SK-N-DZ (cell line): ENCODE measurements at regions not wholly inside any gene's neighbourhood (a gene's known extent, or its start where the extent isn't known, plus 50 kb on each side); places are given as distances from the start of the nearest gene placed in this dataset.

Experiments used
- DNase-seq: peaks from one replicate; pipeline ENCODE4 v3.0.0-alpha.2; 2015; ENCODE audit warnings: low spot score
- small RNA-seq, 2 experiments: library from RNA; depleted of rRNA; stranded (forward); fragments of <200 nt; gene quantifications; one replicate each; pipeline ENCODE3, GENCODE V24; 2014

DNA sequence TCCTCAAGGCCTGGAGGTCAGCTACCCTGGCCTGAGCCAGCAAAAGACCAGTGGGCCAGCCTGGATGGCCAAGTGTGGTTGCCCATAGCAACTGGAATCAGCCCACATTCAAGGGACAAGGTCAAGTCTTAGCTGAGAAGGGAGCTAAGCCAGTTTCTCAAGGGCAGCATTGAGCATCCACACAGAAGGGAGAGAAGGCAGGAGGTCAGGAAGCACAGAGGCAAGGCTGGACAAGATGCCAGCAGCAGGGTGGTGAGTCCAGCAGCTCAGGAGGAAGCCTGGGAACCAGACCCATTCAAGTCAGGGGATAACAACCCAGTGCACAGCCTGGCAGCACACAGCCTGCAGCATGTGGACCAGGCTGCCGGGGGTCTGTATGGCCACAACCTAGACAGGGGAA is 54.0 kb upstream of the ZMIZ1 start:
- DNase-seq = no peak

DNA sequence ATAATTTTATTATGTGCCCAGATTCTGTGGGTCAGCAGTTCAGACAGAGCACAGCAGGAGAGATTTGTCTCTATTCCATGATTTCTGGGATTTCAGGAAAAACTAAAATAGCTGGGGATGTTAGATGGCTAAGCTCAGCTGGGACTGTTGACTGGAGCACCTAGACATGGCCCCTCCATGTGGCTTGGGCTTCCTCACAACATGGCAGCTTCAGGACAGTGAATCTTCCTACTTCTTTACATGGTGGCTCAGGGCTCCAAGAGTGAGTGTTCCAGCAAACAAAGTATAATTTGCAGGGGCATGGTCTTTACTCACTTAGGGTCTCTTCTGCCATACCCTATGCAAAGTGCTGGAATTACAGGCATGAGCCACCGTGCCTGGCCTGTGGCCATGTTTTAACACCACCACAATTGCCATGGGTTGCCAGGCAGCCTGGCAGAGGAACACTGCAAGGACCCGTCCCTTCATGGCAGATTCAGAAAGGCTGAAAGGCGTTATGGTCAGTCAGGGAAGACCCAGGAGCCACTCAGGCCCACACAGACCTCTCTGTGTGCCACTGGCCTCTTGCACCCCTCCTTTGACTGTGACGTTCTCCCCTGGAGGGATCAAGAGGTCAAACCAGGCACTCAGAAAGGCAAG is 50.8 kb upstream of the ZMIZ1 start:
- no peak for DNase-seq

DNA sequence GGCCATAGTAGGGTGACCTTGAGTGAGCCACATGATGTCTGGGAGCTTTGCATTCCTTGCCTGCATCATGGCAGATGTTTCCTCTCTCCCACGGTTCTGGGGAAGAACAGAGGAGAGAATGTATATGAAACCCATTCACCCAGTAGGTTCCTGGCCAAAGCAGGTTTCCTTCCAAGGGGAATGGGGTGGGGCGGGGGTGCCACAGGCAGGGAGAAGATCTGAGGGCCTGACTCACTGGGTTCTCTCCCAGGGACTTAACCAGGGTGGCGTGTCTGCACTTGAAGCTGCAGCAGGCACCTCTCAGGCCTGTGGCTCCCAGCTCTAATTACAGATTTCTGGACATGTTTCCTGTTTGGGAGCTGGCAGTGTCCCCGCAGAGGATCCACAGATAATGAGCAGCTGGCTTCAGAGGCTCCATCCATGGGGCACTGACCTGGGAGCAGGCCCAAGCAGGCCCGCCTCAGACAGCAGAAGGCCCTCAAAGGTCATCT is 50.2 kb upstream of the ZMIZ1 start:
- peak; percentile 78 for DNase-seq

Small RNAs in the stretch of these regions (small RNA-seq; reads per million reads assigned to genes)
- gene RF00056 = 0 reads per million in 2 experiments
